Parathyroid adenoma (tissue), 2 donors: ENCODE measurements at regions not wholly inside any gene's neighbourhood (a gene's known extent, or its start where the extent isn't known, plus 50 kb on each side); places are given as distances from the start of the nearest gene placed in this dataset.

Experiments
- H2AFZ ChIP-seq: fragments of 300-600 bp; sonication (generic); one replicate; pipeline ENCODE4 v1.7.0; 2017; ENCODE audit warnings: antibody characterized with exemption, mild to moderate bottlenecking
- H3K27ac ChIP-seq: fragments of 300-600 bp; sonication (generic); one replicate; pipeline ENCODE4 v1.7.0; 2017
- H3K27me3 ChIP-seq: fragments of 300-600 bp; sonication (generic); one replicate; pipeline ENCODE4 v1.7.0; 2017; ENCODE audit warnings: low read length; ENCODE audit not compliant: control insufficient read depth, insufficient read depth
- H3K36me3 ChIP-seq: fragments of 300-600 bp; sonication (generic); one replicate; pipeline ENCODE4 v1.7.0; 2017; ENCODE audit warnings: low read length; ENCODE audit not compliant: control insufficient read depth, insufficient read depth
- H3K4me1 ChIP-seq: fragments of 300-600 bp; sonication (generic); one replicate; pipeline ENCODE4 v1.7.0; 2017; ENCODE audit warnings: control low read depth
- H3K4me2 ChIP-seq: fragments of 300-600 bp; sonication (generic); one replicate; pipeline ENCODE4 v1.7.0; 2017; ENCODE audit warnings: low read length
- H3K4me3 ChIP-seq: fragments of 300-600 bp; sonication (generic); one replicate; pipeline ENCODE4 v1.7.0; 2017; ENCODE audit warnings: low read depth, low read length
- H3K79me2 ChIP-seq: fragments of 300-600 bp; sonication (generic); one replicate; pipeline ENCODE4 v1.7.0; 2017; ENCODE audit warnings: control low read depth
- H3K9ac ChIP-seq: fragments of 300-600 bp; sonication (generic); one replicate; pipeline ENCODE4 v1.7.0; 2017; ENCODE audit warnings: mild to moderate bottlenecking
- H3K9me3 ChIP-seq: fragments of 300-600 bp; sonication (generic); one replicate; pipeline ENCODE4 v1.7.0; 2017; ENCODE audit warnings: low read length; ENCODE audit not compliant: control insufficient read depth
- CTCF ChIP-seq: fragments of 300-600 bp; sonication (generic); IDR thresholded peaks from one replicate; pipeline ENCODE4 v1.7.0; 2017; ENCODE audit warnings: antibody characterized with exemption, mild to moderate bottlenecking
- donor health status: primary hyperparathyroidism.

- H3K4me1 ChIP-seq = no peaks in the 10 kb centered on the region
- no peak overlapping the region for H3K4me3 ChIP-seq
- no peak for TF ChIP-seq CTCF
- no peak overlapping the region for H3K9ac ChIP-seq
- H3K36me3 ChIP-seq = no peaks in the 10 kb centered on the region
- H2AFZ ChIP-seq = no peak overlapping the region
- H3K27ac ChIP-seq = no peak overlapping the region
- H3K9me3 ChIP-seq = no peaks in the 10 kb centered on the region
- H3K79me2 ChIP-seq = no peaks in the 10 kb centered on the region
- H3K4me2 ChIP-seq = no peak overlapping the region
- peaks cover 3% of the 10 kb centered on the region for H3K27me3 ChIP-seq
These were observed 406.4 kb downstream of the SNAPC1 start for GRCh38 chr14:62168564-62169155.

GRCh38 chr14:62179367-62180018 lies 417.3 kb downstream of the SNAPC1 start:
- H3K4me2 ChIP-seq = no peak overlapping the region
- no peak overlapping the region for H3K4me3 ChIP-seq
- no peak overlapping the region for H3K27ac ChIP-seq
- H3K36me3 ChIP-seq = no peaks in the 10 kb centered on the region
- no peak overlapping the region for H2AFZ ChIP-seq
- H3K9ac ChIP-seq = no peak overlapping the region
- H3K27me3 ChIP-seq = no peaks in the 10 kb centered on the region
- peak; percentile 37 for TF ChIP-seq CTCF
- H3K4me1 ChIP-seq = no peaks in the 10 kb centered on the region
- H3K9me3 ChIP-seq = no peaks in the 10 kb centered on the region
- H3K79me2 ChIP-seq = no peaks in the 10 kb centered on the region

- no peak overlapping the region for H3K4me3 ChIP-seq
- H3K9me3 ChIP-seq = no peaks in the 10 kb centered on the region
- TF ChIP-seq CTCF = no peak
- no peak overlapping the region for H3K9ac ChIP-seq
- H3K27me3 ChIP-seq = no peaks in the 10 kb centered on the region
- no peaks in the 10 kb centered on the region for H3K36me3 ChIP-seq
- H3K4me1 ChIP-seq = no peaks in the 10 kb centered on the region
- H3K27ac ChIP-seq = no peak overlapping the region
- no peak overlapping the region for H3K4me2 ChIP-seq
- no peaks in the 10 kb centered on the region for H3K79me2 ChIP-seq
- H2AFZ ChIP-seq = no peak overlapping the region
These were observed 419.4 kb downstream of the SNAPC1 start for GRCh38 chr14:62181591-62181990.

- Histone ChIP-seq H3K27ac (no peak overlapping the region), H3K79me2 (no peaks in the 10 kb centered on the region), H3K4me1 (no peaks in the 10 kb centered on the region), H3K9me3 (no peaks in the 10 kb centered on the region), H3K4me3 (no peak overlapping the region), H3K36me3 (no peaks in the 10 kb centered on the region), H2AFZ (no peak overlapping the region), H3K4me2 (no peak overlapping the region), H3K27me3 (no peaks in the 10 kb centered on the region), H3K9ac (no peak overlapping the region)
- no peak for TF ChIP-seq CTCF
These were observed 422.9 kb downstream of the SNAPC1 start for GRCh38 chr14:62185078-62185477.

- H3K9me3 ChIP-seq = no peaks in the 10 kb centered on the region
- H3K9ac ChIP-seq = no peak overlapping the region
- no peaks in the 10 kb centered on the region for H3K79me2 ChIP-seq
- TF ChIP-seq CTCF = no peak
- no peaks in the 10 kb centered on the region for H3K4me1 ChIP-seq
- no peak overlapping the region for H3K27ac ChIP-seq
- no peak overlapping the region for H2AFZ ChIP-seq
- no peak overlapping the region for H3K4me3 ChIP-seq
- no peaks in the 10 kb centered on the region for H3K27me3 ChIP-seq
- no peak overlapping the region for H3K4me2 ChIP-seq
- no peaks in the 10 kb centered on the region for H3K36me3 ChIP-seq
These were observed 425.0 kb downstream of the SNAPC1 start for GRCh38 chr14:62187265-62187664.
